PC-9 (cell line): ENCODE measurements at regions not wholly inside any gene's neighbourhood (a gene's known extent, or its start where the extent isn't known, plus 50 kb on each side); places are given as distances from the start of the nearest gene placed in this dataset.
A peak's percentile ranks its signal among the peaks of the same experiment; 100 is the strongest.

ENCODE experiments used
- EZH2 ChIP-seq: fragments of 200-600 bp; sonication (generic); IDR thresholded peaks from 2 replicates; pipeline ENCODE4 v1.8.0; 2017; ENCODE audit warnings: antibody characterized with exemption, low read depth
- TF ChIP-seq, protein P1 (sequence below): fragments of 200-600 bp; sonication (generic); conservative IDR thresholded peaks from 2 replicates; pipeline ENCODE4 v1.6.1; 2017; ENCODE audit warnings: mixed run types, antibody characterized with exemption, mild to moderate bottlenecking, moderate library complexity

DNA sequence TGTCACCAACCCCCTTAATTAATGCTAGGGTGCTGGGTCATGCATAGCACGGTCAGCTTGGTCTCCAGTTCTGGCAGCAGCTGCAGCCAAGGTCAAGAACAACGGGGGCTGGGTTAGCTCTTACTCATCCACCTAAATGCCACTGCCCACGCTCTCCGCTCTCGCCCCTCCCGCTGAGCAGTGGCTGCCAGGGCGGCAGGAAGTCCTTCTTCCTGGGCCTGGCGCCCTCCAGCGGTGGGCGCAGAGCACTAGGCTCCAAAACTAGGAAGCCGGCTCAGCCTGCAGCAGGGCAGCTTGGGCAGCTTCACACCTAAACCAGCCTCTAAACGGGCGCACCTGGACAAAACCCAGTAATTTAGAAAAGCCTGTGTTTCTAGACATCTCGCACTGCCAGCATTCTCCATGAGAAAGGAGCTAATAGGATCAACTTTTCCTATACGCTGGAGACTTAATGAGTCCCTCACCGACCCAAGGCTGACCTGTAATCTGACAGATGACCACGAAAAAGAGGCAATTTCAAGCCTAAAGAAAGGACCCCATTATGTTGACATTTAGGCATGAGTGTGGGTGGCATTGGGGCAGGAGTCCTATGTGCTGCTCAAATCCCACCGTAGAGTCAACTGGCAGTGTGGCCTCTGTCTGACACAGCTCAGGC lies 78.4 kb upstream of the LRRN2 start:
- TF ChIP-seq, protein P1, sequence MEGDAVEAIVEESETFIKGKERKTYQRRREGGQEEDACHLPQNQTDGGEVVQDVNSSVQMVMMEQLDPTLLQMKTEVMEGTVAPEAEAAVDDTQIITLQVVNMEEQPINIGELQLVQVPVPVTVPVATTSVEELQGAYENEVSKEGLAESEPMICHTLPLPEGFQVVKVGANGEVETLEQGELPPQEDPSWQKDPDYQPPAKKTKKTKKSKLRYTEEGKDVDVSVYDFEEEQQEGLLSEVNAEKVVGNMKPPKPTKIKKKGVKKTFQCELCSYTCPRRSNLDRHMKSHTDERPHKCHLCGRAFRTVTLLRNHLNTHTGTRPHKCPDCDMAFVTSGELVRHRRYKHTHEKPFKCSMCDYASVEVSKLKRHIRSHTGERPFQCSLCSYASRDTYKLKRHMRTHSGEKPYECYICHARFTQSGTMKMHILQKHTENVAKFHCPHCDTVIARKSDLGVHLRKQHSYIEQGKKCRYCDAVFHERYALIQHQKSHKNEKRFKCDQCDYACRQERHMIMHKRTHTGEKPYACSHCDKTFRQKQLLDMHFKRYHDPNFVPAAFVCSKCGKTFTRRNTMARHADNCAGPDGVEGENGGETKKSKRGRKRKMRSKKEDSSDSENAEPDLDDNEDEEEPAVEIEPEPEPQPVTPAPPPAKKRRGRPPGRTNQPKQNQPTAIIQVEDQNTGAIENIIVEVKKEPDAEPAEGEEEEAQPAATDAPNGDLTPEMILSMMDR = peak; percentile 82
- no peak for TF ChIP-seq EZH2
